OCI-LY1 (cell line): ENCODE measurements at regions not wholly inside any gene's neighbourhood (a gene's known extent, or its start where the extent isn't known, plus 50 kb on each side); places are given as distances from the start of the nearest gene placed in this dataset.

Experiments
- H2AFZ ChIP-seq: fragments of 200-600 bp; sonication (generic), shearing (Covaris generic); 2 replicates; pipeline ENCODE4 v1.6.0; 2014; ENCODE audit warnings: antibody characterized with exemption, mild to moderate bottlenecking, low read length
- H3F3A ChIP-seq: fragments of 200-600 bp; sonication (generic), shearing (Covaris generic); 2 replicates; pipeline ENCODE4 v1.6.0; 2014; ENCODE audit warnings: mild to moderate bottlenecking, antibody characterized with exemption, low read length, moderate library complexity; ENCODE audit not compliant: insufficient read depth
- H3K27ac ChIP-seq: fragments of 200-600 bp; sonication (generic); 2 replicates; pipeline ENCODE4 v1.5.1; 2014; ENCODE audit warnings: low read length, mixed run types, mild to moderate bottlenecking, low read depth; ENCODE audit not compliant: poor library complexity, severe bottlenecking
- H3K27me3 ChIP-seq: fragments of 200-600 bp; sonication (generic); 2 replicates; pipeline ENCODE4 v1.6.0; 2014; ENCODE audit warnings: antibody characterized with exemption, mild to moderate bottlenecking, low read length, moderate library complexity; ENCODE audit not compliant: insufficient read depth
- H3K36me3 ChIP-seq: fragments of 200-600 bp; sonication (generic); 2 replicates; pipeline ENCODE4 v1.6.1; 2014; ENCODE audit warnings: mild to moderate bottlenecking, antibody characterized with exemption, low read length, moderate library complexity, mixed read lengths; ENCODE audit not compliant: insufficient read depth
- H3K4me1 ChIP-seq: fragments of 200-600 bp; sonication (generic); 2 replicates; pipeline ENCODE4 v1.5.1; 2014; ENCODE audit warnings: mild to moderate bottlenecking, low read length, moderate library complexity; ENCODE audit not compliant: insufficient read depth, severe bottlenecking
- H3K4me2 ChIP-seq: fragments of 200-600 bp; sonication (generic), shearing (Covaris generic); 2 replicates; pipeline ENCODE4 v1.6.1; 2014; ENCODE audit warnings: low read length
- H3K4me3 ChIP-seq: fragments of 200-600 bp; sonication (generic); 2 replicates; pipeline ENCODE4 v1.5.1; 2014; ENCODE audit warnings: low read length, low read depth, mild to moderate bottlenecking, mixed read lengths; ENCODE audit not compliant: poor library complexity, severe bottlenecking
- H3K79me2 ChIP-seq: fragments of 200-600 bp; shearing (Covaris generic); 2 replicates; pipeline ENCODE4 v1.6.1; 2016; ENCODE audit warnings: mixed run types, low read length, mixed read lengths; ENCODE audit not compliant: insufficient read depth
- H3K9ac ChIP-seq: fragments of 200-600 bp; sonication (generic), shearing (Covaris generic); 2 replicates; pipeline ENCODE4 v1.6.1; 2014; ENCODE audit warnings: mild to moderate bottlenecking, low read length, mixed read lengths
- H3K9me2 ChIP-seq: fragments of 200-600 bp; sonication (generic), shearing (Covaris generic); 2 replicates; pipeline ENCODE4 v1.6.1; 2014; ENCODE audit warnings: low read depth, mild to moderate bottlenecking, low read length, mixed read lengths
- H3K9me3 ChIP-seq: fragments of 200-600 bp; shearing (Covaris generic); 2 replicates; pipeline ENCODE4 v1.6.1; 2014; ENCODE audit warnings: low read length, mixed read lengths
- H4K20me1 ChIP-seq: fragments of 200-600 bp; sonication (generic), shearing (Covaris generic); 2 replicates; pipeline ENCODE4 v1.6.0; 2016; ENCODE audit warnings: mild to moderate bottlenecking, low read length; ENCODE audit not compliant: insufficient read depth
- EZH2 ChIP-seq: fragments of 200-600 bp; sonication (generic), shearing (Covaris generic); IDR thresholded peaks from 2 replicates; pipeline ENCODE4 v1.8.0; 2017; ENCODE audit warnings: borderline replicate concordance, mixed run types, mild to moderate bottlenecking, antibody characterized with exemption, low read length, moderate library complexity, mixed read lengths
- TF ChIP-seq, protein P1 (sequence below): fragments of 200-600 bp; sonication (generic), shearing (Covaris generic); IDR thresholded peaks from 2 replicates; pipeline ENCODE4 v1.5.1; 2017; ENCODE audit warnings: mild to moderate bottlenecking, antibody characterized with exemption, low read length, moderate library complexity, mixed read lengths

DNA sequence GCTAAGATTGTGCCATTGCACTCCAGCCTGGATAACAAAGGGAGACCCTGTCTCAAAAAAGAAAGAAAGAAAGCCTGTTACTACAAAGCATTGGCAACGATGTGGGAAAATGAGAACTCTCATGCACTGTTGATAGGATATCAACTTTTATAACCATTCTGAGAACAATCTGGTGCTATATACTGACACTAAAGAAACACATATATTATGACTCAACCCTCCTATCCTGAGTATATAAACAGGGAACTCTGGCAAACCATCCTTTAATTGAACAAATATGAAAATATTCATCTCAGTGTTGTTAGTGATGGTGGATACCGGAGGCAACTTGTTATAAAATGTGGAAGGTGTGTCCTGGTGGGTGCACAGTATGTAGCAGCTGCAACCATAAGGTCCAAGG, 53.0 kb upstream of the SOD3 start:
- Histone ChIP-seq H3F3A (no peaks in the 10 kb centered on the region), H3K9me3 (no peaks in the 10 kb centered on the region), H3K4me3 (no peak overlapping the region), H3K4me1 (no peaks in the 10 kb centered on the region), H3K9me2 (no peaks in the 10 kb centered on the region), H4K20me1 (no peaks in the 10 kb centered on the region), H3K9ac (no peak overlapping the region), H3K79me2 (no peaks in the 10 kb centered on the region), H3K27me3 (no peaks in the 10 kb centered on the region), H2AFZ (no peak overlapping the region), H3K27ac (no peak overlapping the region), H3K4me2 (no peak overlapping the region), H3K36me3 (no peaks in the 10 kb centered on the region)
- TF ChIP-seq EZH2, result no peak
- TF ChIP-seq, protein P1, sequence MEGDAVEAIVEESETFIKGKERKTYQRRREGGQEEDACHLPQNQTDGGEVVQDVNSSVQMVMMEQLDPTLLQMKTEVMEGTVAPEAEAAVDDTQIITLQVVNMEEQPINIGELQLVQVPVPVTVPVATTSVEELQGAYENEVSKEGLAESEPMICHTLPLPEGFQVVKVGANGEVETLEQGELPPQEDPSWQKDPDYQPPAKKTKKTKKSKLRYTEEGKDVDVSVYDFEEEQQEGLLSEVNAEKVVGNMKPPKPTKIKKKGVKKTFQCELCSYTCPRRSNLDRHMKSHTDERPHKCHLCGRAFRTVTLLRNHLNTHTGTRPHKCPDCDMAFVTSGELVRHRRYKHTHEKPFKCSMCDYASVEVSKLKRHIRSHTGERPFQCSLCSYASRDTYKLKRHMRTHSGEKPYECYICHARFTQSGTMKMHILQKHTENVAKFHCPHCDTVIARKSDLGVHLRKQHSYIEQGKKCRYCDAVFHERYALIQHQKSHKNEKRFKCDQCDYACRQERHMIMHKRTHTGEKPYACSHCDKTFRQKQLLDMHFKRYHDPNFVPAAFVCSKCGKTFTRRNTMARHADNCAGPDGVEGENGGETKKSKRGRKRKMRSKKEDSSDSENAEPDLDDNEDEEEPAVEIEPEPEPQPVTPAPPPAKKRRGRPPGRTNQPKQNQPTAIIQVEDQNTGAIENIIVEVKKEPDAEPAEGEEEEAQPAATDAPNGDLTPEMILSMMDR, result no peak

DNA sequence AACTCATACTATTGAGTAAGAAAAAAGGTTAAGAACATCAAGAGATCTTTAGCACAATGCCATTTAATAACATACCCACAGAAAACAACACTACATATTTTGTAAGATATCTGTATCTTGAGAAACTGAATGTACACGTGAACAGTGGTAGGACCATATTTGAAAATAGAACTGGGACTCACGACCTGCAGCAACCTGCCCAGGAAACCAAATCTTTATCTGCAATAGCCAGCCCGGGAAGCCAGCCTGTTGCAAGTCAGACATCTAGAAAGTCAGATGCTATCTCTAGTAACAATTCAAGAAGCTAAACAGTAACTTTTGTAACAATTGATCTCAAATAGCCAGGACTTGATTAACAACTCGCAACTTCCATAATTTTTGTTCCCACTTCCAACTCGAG, 52.6 kb upstream of the SOD3 start:
- Histone ChIP-seq H3K9me2 (no peaks in the 10 kb centered on the region), H2AFZ (no peak overlapping the region), H4K20me1 (no peaks in the 10 kb centered on the region), H3K27ac (no peak overlapping the region), H3K4me2 (no peak overlapping the region), H3K9ac (no peak overlapping the region), H3K9me3 (no peaks in the 10 kb centered on the region), H3K4me3 (no peak overlapping the region), H3K36me3 (no peaks in the 10 kb centered on the region), H3K27me3 (no peaks in the 10 kb centered on the region), H3F3A (no peaks in the 10 kb centered on the region), H3K79me2 (no peaks in the 10 kb centered on the region), H3K4me1 (no peaks in the 10 kb centered on the region)
- TF ChIP-seq, protein P1, result no peak
- TF ChIP-seq EZH2, result no peak

DNA sequence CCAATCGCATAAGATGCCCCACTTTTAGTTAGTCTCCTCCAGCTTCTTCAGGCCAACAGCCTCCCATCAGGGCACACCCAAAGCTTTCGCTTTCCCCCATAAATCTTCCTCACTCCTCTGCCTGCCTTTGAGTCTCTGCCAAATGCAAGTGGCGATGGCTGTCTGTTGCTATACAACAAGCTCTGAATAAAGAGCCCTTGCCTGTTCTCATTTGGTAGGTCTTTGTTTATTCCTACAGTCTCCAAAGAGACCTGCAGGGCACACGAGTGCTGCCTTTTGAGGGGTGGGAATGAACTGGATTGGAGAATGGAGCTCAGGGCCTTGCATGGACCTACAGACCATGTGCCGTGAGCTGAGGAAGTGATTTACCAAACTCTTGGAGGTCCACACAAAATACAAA, 52.2 kb upstream of the SOD3 start:
- no peaks in the 10 kb centered on the region for H3K9me2 ChIP-seq
- H4K20me1 ChIP-seq, result no peaks in the 10 kb centered on the region
- no peak overlapping the region for H3K9ac ChIP-seq
- H3K4me1 ChIP-seq, result no peaks in the 10 kb centered on the region
- no peak overlapping the region for H3K4me2 ChIP-seq
- H3K36me3 ChIP-seq, result no peaks in the 10 kb centered on the region
- TF ChIP-seq, protein P1, result no peak
- TF ChIP-seq EZH2, result no peak
- no peak overlapping the region for H2AFZ ChIP-seq
- no peaks in the 10 kb centered on the region for H3F3A ChIP-seq
- no peak overlapping the region for H3K4me3 ChIP-seq
- H3K27me3 ChIP-seq, result no peaks in the 10 kb centered on the region
- H3K79me2 ChIP-seq, result no peaks in the 10 kb centered on the region
- H3K9me3 ChIP-seq, result no peaks in the 10 kb centered on the region
- H3K27ac ChIP-seq, result no peak overlapping the region
